H1 (cell line): ENCODE measurements at regions not wholly inside any gene's neighbourhood (a gene's known extent, or its start where the extent isn't known, plus 50 kb on each side); places are given as distances from the start of the nearest gene placed in this dataset.

Experiments used
- CHD7 ChIP-seq: fragments of 300-600 bp; sonication (generic); IDR thresholded peaks from 2 replicates; pipeline ENCODE4 v1.7.1; 2012; ENCODE audit warnings: low read length, moderate library complexity, mild to moderate bottlenecking, inconsistent platforms; ENCODE audit not compliant: insufficient replicate concordance

GRCh38 chr18:33505297-33505696 lies 64.8 kb upstream of the CCDC178 start (continued):
- no peak for TF ChIP-seq CHD7
